ENCODE measurements at regions not wholly inside any gene's neighbourhood (a gene's known extent, or its start where the extent isn't known, plus 50 kb on each side); places are given as distances from the start of the nearest gene placed in this dataset.
"Not testable (repeated sequence)": the region's sequence is repeated elsewhere in the genome, so short reads cannot be mapped to it uniquely, and the experiment has no call there.

DNA sequence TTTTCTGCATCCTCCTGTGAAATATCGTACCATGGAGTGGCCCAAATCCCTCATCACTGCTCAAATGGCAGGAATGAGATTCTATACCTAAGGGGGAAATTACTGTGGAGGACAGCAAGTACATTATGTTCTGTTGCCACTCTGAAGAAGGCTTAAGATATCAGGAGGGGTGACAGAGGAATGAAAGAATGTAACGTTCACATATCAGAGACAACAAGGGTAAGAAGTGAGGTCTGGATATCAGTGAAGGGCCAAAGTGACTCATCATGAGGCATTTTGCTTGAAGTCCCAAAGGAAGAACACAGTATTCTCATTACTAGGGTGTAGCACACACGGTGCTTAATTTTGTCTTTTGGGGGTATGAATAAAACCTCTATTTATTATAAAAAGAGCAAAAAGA, 71.5 kb upstream of the SLC13A1 start:
- H3K27me3 ChIP-seq: no peaks in the 10 kb centered on the region
- no peak overlapping the region for H3K27ac ChIP-seq
- H3K4me3 ChIP-seq: no peak overlapping the region
- TF ChIP-seq POLR2AphosphoS5 (IDR thresholded peaks at IDR 0.05): no peak
- H3K4me1 ChIP-seq: no peaks in the 10 kb centered on the region
- 81 to 90% methylated on average over 3 of the region's 3 CpGs for WGBS, 2 donors
- no peaks in the 10 kb centered on the region for H3K36me3 ChIP-seq
- DNase-seq: no peak
- H3K9me3 ChIP-seq: no peaks in the 10 kb centered on the region
- intact Hi-C loops (cut with DNase I): no loop called here

GRCh38 chr7:123270570-123270969, 70.8 kb upstream of the SLC13A1 start:
- Histone ChIP-seq H3K9me3 (no peaks in the 10 kb centered on the region), H3K27me3 (no peaks in the 10 kb centered on the region), H3K36me3 (no peaks in the 10 kb centered on the region), H3K27ac (no peak overlapping the region), H3K4me3 (no peak overlapping the region), H3K4me1 (no peaks in the 10 kb centered on the region)
- TF ChIP-seq EP300 (IDR thresholded peaks at IDR 0.05) (no peak), POLR2A (IDR thresholded peaks at IDR 0.05) (no peak), POLR2AphosphoS5 (IDR thresholded peaks at IDR 0.05) (no peak)
- TF ChIP-seq, protein P1, sequence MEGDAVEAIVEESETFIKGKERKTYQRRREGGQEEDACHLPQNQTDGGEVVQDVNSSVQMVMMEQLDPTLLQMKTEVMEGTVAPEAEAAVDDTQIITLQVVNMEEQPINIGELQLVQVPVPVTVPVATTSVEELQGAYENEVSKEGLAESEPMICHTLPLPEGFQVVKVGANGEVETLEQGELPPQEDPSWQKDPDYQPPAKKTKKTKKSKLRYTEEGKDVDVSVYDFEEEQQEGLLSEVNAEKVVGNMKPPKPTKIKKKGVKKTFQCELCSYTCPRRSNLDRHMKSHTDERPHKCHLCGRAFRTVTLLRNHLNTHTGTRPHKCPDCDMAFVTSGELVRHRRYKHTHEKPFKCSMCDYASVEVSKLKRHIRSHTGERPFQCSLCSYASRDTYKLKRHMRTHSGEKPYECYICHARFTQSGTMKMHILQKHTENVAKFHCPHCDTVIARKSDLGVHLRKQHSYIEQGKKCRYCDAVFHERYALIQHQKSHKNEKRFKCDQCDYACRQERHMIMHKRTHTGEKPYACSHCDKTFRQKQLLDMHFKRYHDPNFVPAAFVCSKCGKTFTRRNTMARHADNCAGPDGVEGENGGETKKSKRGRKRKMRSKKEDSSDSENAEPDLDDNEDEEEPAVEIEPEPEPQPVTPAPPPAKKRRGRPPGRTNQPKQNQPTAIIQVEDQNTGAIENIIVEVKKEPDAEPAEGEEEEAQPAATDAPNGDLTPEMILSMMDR (IDR thresholded peaks at IDR 0.05): no peak
- no peak for DNase-seq
- intact Hi-C loops (cut with DNase I): no loop called here
- WGBS, 2 donors: 75 to 84% methylated on average over 1 of the region's 1 CpG

DNA sequence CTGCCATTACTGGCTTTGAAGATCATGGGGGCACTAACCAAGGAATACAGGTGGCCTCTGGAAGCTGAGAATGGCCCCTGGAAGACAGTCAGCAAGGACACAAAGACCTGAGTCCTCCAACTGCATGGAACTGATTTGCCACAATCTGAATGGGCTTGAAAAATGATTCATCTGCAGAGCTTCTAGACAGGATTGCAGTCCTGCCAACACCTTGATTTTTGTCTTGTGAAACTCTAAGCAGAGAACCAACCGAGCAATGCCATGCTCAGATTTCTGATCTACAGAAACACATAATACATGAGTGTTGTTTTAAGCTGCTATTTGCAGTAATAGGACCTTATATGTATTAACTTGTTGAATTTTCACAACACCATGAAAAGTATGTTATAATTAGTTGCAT, 66.1 kb upstream of the SLC13A1 start:
- intact Hi-C loops (cut with DNase I): no loop called here
- Histone ChIP-seq H3K27ac (no peak overlapping the region), H3K4me1 (no peaks in the 10 kb centered on the region), H3K36me3 (no peaks in the 10 kb centered on the region), H3K9me3 (no peaks in the 10 kb centered on the region), H3K4me3 (no peak overlapping the region), H3K27me3 (no peaks in the 10 kb centered on the region)
- WGBS, 2 donors: 92 to 94% methylated on average over 1 of the region's 1 CpG
- TF ChIP-seq EP300 (IDR thresholded peaks at IDR 0.05) (no peak), POLR2A (IDR thresholded peaks at IDR 0.05) (no peak), POLR2AphosphoS5 (IDR thresholded peaks at IDR 0.05) (no peak)
- TF ChIP-seq, protein P1 (IDR thresholded peaks at IDR 0.05): no peak
- DNase-seq: no peak

- 76 to 88% methylated on average over 1 of the region's 1 CpG for WGBS, 2 donors
- H3K9me3 ChIP-seq; H3K27ac ChIP-seq; H3K27me3 ChIP-seq; H3K4me1 ChIP-seq; H3K36me3 ChIP-seq; H3K4me3 ChIP-seq; intact Hi-C loops (cut with DNase I); DNase-seq: not testable (repeated sequence)
Observed at GRCh38 chr7:123264820-123265219, 65.1 kb upstream of the SLC13A1 start.

GRCh38 chr7:123260428-123260960, 60.7 kb upstream of the SLC13A1 start:
- TF ChIP-seq, protein P1 (IDR thresholded peaks at IDR 0.05): no peak
- TF ChIP-seq POLR2AphosphoS5 (IDR thresholded peaks at IDR 0.05) (no peak), EP300 (IDR thresholded peaks at IDR 0.05) (no peak)
- intact Hi-C loops (cut with DNase I): no loop called here
- no peak for DNase-seq

DNA sequence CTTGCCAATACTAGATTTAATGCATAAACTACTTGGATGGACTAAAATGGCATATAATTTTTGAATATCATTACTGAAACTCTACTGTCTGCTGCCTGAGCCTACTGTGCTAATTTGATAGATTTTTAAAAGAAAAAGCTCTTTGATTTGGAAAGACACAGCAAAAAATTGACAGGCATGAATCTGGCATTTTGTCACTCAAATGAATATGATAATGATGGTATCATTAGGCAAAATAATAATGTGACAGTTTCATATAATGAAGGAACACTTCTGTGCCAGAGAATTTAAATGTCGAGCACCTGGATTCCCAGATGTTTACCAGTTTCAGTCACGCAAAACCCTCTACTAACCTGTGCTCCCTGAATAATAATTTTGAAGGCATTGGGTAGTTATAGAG, 60.0 kb upstream of the SLC13A1 start:
- H3K36me3 ChIP-seq: no peaks in the 10 kb centered on the region
- 63 to 85% methylated on average over 2 of the region's 2 CpGs for WGBS, 2 donors
- H3K27me3 ChIP-seq: no peaks in the 10 kb centered on the region
- H3K4me1 ChIP-seq: no peaks in the 10 kb centered on the region
- no peak for DNase-seq
- H3K27ac ChIP-seq: no peak overlapping the region
- no peak for TF ChIP-seq POLR2A (IDR thresholded peaks at IDR 0.05)
- no peak for TF ChIP-seq POLR2AphosphoS5 (IDR thresholded peaks at IDR 0.05)
- no peak for TF ChIP-seq EP300 (IDR thresholded peaks at IDR 0.05)
- TF ChIP-seq, protein P1 (IDR thresholded peaks at IDR 0.05): no peak
- H3K4me3 ChIP-seq: no peak overlapping the region
- no peaks in the 10 kb centered on the region for H3K9me3 ChIP-seq
- intact Hi-C loops (cut with DNase I): no loop called here

More at GRCh38 chr7:123260428-123260960, 60.7 kb upstream of the SLC13A1 start:
- H3K9me3 ChIP-seq: no peaks in the 10 kb centered on the region
- H3K4me1 ChIP-seq: no peaks in the 10 kb centered on the region
- 16 to 46% methylated on average over 1 of the region's 1 CpG for WGBS, 2 donors
- H3K4me3 ChIP-seq: no peak overlapping the region
- no peaks in the 10 kb centered on the region for H3K27me3 ChIP-seq
- no peaks in the 10 kb centered on the region for H3K36me3 ChIP-seq
- H3K27ac ChIP-seq: no peak overlapping the region
